Activated CD8-positive, alpha-beta memory T cell treated with anti-CD3 and anti-CD28 coated beads for 1 hour (primary cell): ENCODE measurements at regions not wholly inside any gene's neighbourhood (a gene's known extent, or its start where the extent isn't known, plus 50 kb on each side); places are given as distances from the start of the nearest gene placed in this dataset.

Experiments used
- DNase-seq, 2 donors: peaks; one replicate each; pipeline ENCODE4 v3.0.0-alpha.2; 2020; ENCODE audit warnings: low read depth in 1 of 2; ENCODE audit errors: extremely low read depth in 1 of 2

- no peak for DNase-seq
Observed at GRCh38 chr1:199665371-199665770, 362.1 kb upstream of the NR5A2 start.

GRCh38 chr1:199667089-199667488 lies 360.4 kb upstream of the NR5A2 start:
- DNase-seq, result no peak

GRCh38 chr1:199669916-199670315 lies 357.6 kb upstream of the NR5A2 start:
- no peak for DNase-seq

- no peak for DNase-seq
Observed at GRCh38 chr1:199671684-199672083, 355.8 kb upstream of the NR5A2 start.

- no peak for DNase-seq
Observed at GRCh38 chr1:199675937-199676336, 351.6 kb upstream of the NR5A2 start.

- no peak for DNase-seq
Observed at GRCh38 chr1:199678771-199679170, 348.7 kb upstream of the NR5A2 start.

GRCh38 chr1:199682081-199682480 lies 345.4 kb upstream of the NR5A2 start:
- no peak for DNase-seq

- DNase-seq, result no peak
Observed at GRCh38 chr1:199684686-199685273, 342.7 kb upstream of the NR5A2 start.

GRCh38 chr1:199685369-199685768 lies 342.1 kb upstream of the NR5A2 start:
- DNase-seq, result no peak

- DNase-seq, result no peak
Observed at GRCh38 chr1:199687321-199687720, 340.2 kb upstream of the NR5A2 start.

GRCh38 chr1:199688133-199688676 lies 339.3 kb upstream of the NR5A2 start:
- DNase-seq, result no peak

- no peak for DNase-seq
Observed at GRCh38 chr1:199688774-199689173, 338.7 kb upstream of the NR5A2 start.

GRCh38 chr1:199690496-199690895 lies 337.0 kb upstream of the NR5A2 start:
- DNase-seq, result no peak

GRCh38 chr1:199691540-199691939 lies 336.0 kb upstream of the NR5A2 start:
- no peak for DNase-seq

GRCh38 chr1:199693724-199694123 lies 333.8 kb upstream of the NR5A2 start:
- DNase-seq, result no peak

- DNase-seq, result no peak
Observed at GRCh38 chr1:199696225-199696624, 331.3 kb upstream of the NR5A2 start.

GRCh38 chr1:199698222-199698621 lies 329.3 kb upstream of the NR5A2 start:
- no peak for DNase-seq

GRCh38 chr1:199700551-199700950 lies 327.0 kb upstream of the NR5A2 start:
- DNase-seq, result no peak

- DNase-seq, result no peak
Observed at GRCh38 chr1:199701726-199702125, 325.8 kb upstream of the NR5A2 start.

GRCh38 chr1:199704231-199704630 lies 323.3 kb upstream of the NR5A2 start:
- DNase-seq, result no peak

- DNase-seq, result no peak
Observed at GRCh38 chr1:199705825-199706224, 321.7 kb upstream of the NR5A2 start.

GRCh38 chr1:199706826-199707606 lies 320.5 kb upstream of the NR5A2 start:
- no peak for DNase-seq
